ENCODE measurements at regions not wholly inside any gene's neighbourhood (a gene's known extent, or its start where the extent isn't known, plus 50 kb on each side); places are given as distances from the start of the nearest gene placed in this dataset.

DNA sequence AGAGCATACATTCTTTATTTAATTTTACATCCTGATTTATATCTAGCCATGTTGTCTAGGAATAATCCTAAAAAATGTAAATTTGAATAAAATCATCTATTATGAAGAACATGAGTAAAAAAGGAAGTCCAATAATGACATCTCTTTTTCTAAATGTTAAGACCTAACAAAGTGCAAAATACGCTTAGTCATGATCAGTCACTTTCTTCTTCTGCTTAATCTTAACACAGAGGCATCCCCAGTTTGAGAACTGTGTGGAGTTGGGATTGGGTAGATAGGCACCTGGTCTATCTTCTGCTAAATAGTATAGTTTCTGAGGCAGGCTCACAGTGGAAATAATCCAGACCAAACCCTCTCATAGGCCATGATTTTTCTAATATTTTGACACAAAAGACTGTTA, 311.7 kb upstream of the LRRC7 start:
- TF ChIP-seq, protein P1, sequence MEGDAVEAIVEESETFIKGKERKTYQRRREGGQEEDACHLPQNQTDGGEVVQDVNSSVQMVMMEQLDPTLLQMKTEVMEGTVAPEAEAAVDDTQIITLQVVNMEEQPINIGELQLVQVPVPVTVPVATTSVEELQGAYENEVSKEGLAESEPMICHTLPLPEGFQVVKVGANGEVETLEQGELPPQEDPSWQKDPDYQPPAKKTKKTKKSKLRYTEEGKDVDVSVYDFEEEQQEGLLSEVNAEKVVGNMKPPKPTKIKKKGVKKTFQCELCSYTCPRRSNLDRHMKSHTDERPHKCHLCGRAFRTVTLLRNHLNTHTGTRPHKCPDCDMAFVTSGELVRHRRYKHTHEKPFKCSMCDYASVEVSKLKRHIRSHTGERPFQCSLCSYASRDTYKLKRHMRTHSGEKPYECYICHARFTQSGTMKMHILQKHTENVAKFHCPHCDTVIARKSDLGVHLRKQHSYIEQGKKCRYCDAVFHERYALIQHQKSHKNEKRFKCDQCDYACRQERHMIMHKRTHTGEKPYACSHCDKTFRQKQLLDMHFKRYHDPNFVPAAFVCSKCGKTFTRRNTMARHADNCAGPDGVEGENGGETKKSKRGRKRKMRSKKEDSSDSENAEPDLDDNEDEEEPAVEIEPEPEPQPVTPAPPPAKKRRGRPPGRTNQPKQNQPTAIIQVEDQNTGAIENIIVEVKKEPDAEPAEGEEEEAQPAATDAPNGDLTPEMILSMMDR (IDR thresholded peaks at IDR 0.05; ENCODE audit: insufficient read depth, low read length) = no peak
- TF ChIP-seq POLR2AphosphoS5 (IDR thresholded peaks at IDR 0.05; ENCODE audit: low read depth) (no peak), GABPA (IDR thresholded peaks at IDR 0.05; ENCODE audit: low read depth) (no peak), SPI1 (IDR thresholded peaks at IDR 0.05; ENCODE audit: borderline replicate concordance, low read depth) (no peak)
- TF ChIP-seq, protein P2, sequence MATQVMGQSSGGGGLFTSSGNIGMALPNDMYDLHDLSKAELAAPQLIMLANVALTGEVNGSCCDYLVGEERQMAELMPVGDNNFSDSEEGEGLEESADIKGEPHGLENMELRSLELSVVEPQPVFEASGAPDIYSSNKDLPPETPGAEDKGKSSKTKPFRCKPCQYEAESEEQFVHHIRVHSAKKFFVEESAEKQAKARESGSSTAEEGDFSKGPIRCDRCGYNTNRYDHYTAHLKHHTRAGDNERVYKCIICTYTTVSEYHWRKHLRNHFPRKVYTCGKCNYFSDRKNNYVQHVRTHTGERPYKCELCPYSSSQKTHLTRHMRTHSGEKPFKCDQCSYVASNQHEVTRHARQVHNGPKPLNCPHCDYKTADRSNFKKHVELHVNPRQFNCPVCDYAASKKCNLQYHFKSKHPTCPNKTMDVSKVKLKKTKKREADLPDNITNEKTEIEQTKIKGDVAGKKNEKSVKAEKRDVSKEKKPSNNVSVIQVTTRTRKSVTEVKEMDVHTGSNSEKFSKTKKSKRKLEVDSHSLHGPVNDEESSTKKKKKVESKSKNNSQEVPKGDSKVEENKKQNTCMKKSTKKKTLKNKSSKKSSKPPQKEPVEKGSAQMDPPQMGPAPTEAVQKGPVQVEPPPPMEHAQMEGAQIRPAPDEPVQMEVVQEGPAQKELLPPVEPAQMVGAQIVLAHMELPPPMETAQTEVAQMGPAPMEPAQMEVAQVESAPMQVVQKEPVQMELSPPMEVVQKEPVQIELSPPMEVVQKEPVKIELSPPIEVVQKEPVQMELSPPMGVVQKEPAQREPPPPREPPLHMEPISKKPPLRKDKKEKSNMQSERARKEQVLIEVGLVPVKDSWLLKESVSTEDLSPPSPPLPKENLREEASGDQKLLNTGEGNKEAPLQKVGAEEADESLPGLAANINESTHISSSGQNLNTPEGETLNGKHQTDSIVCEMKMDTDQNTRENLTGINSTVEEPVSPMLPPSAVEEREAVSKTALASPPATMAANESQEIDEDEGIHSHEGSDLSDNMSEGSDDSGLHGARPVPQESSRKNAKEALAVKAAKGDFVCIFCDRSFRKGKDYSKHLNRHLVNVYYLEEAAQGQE (IDR thresholded peaks at IDR 0.05; ENCODE audit: insufficient replicate concordance, low read depth) = no peak

Data from HL-60 (cell line).